ENCODE measurements at regions not wholly inside any gene's neighbourhood (a gene's known extent, or its start where the extent isn't known, plus 50 kb on each side); places are given as distances from the start of the nearest gene placed in this dataset.
"Not testable (repeated sequence)": the region's sequence is repeated elsewhere in the genome, so short reads cannot be mapped to it uniquely, and the experiment has no call there.

- no peak for DNase-seq (ENCODE audit: low spot score)
- no peak overlapping the region for H3K27ac Mint-ChIP-seq (ENCODE audit: unreplicated experiment)
- H3K27me3 Mint-ChIP-seq (ENCODE audit: low read depth): no peaks in the 10 kb centered on the region
- no peak for TF ChIP-seq CTCF (IDR thresholded peaks at IDR 0.05)
- H3K4me3 Mint-ChIP-seq (ENCODE audit: unreplicated experiment): no peak overlapping the region
- H3K9me3 Mint-ChIP-seq (ENCODE audit: low read depth): peaks cover 12% of the 10 kb centered on the region
- no peaks in the 10 kb centered on the region for H3K36me3 Mint-ChIP-seq (ENCODE audit: low read depth)
- H3K4me1 Mint-ChIP-seq (ENCODE audit: low read depth): no peaks in the 10 kb centered on the region
These were observed 445.1 kb downstream of the DOK5 start for GRCh38 chr20:54920491-54920890.

GRCh38 chr20:54918993-54919392 lies 443.6 kb downstream of the DOK5 start:
- peaks cover 11% of the 10 kb centered on the region for H3K9me3 Mint-ChIP-seq (ENCODE audit: low read depth)
- not testable (repeated sequence) for H3K27ac Mint-ChIP-seq (ENCODE audit: unreplicated experiment); H3K36me3 Mint-ChIP-seq (ENCODE audit: low read depth); DNase-seq (ENCODE audit: low spot score); H3K4me1 Mint-ChIP-seq (ENCODE audit: low read depth); H3K4me3 Mint-ChIP-seq (ENCODE audit: unreplicated experiment); H3K27me3 Mint-ChIP-seq (ENCODE audit: low read depth)

- DNase-seq (ENCODE audit: low spot score): no peak
- Mint-ChIP-seq H3K9me3 (ENCODE audit: low read depth) (peaks cover 23% of the 10 kb centered on the region), H3K27me3 (ENCODE audit: low read depth) (no peaks in the 10 kb centered on the region), H3K4me1 (ENCODE audit: low read depth) (no peaks in the 10 kb centered on the region), H3K4me3 (ENCODE audit: unreplicated experiment) (no peak overlapping the region), H3K36me3 (ENCODE audit: low read depth) (no peaks in the 10 kb centered on the region), H3K27ac (ENCODE audit: unreplicated experiment) (no peak overlapping the region)
- no peak for TF ChIP-seq CTCF (IDR thresholded peaks at IDR 0.05)
These were observed 439.6 kb downstream of the DOK5 start for GRCh38 chr20:54914995-54915394.

- Mint-ChIP-seq H3K27me3 (ENCODE audit: low read depth) (no peaks in the 10 kb centered on the region), H3K36me3 (ENCODE audit: low read depth) (no peaks in the 10 kb centered on the region), H3K4me3 (ENCODE audit: unreplicated experiment) (no peak overlapping the region), H3K9me3 (ENCODE audit: low read depth) (peaks cover 42% of the 10 kb centered on the region), H3K27ac (ENCODE audit: unreplicated experiment) (no peak overlapping the region), H3K4me1 (ENCODE audit: low read depth) (no peaks in the 10 kb centered on the region)
- DNase-seq (ENCODE audit: low spot score): no peak
- no peak for TF ChIP-seq CTCF (IDR thresholded peaks at IDR 0.05)
These were observed 434.3 kb downstream of the DOK5 start for GRCh38 chr20:54909702-54910101.

- H3K4me1 Mint-ChIP-seq (ENCODE audit: low read depth); H3K27ac Mint-ChIP-seq (ENCODE audit: unreplicated experiment); H3K36me3 Mint-ChIP-seq (ENCODE audit: low read depth); H3K4me3 Mint-ChIP-seq (ENCODE audit: unreplicated experiment); DNase-seq (ENCODE audit: low spot score); H3K27me3 Mint-ChIP-seq (ENCODE audit: low read depth): not testable (repeated sequence)
- peaks cover 48% of the 10 kb centered on the region for H3K9me3 Mint-ChIP-seq (ENCODE audit: low read depth)
These were observed 430.7 kb downstream of the DOK5 start for GRCh38 chr20:54906134-54906533.

GRCh38 chr20:54897787-54898186 lies 422.4 kb downstream of the DOK5 start:
- no peak overlapping the region for H3K4me3 Mint-ChIP-seq (ENCODE audit: unreplicated experiment)
- H3K4me1 Mint-ChIP-seq (ENCODE audit: low read depth): no peaks in the 10 kb centered on the region
- H3K27ac Mint-ChIP-seq (ENCODE audit: unreplicated experiment): no peak overlapping the region
- H3K9me3 Mint-ChIP-seq (ENCODE audit: low read depth): peaks cover 51% of the 10 kb centered on the region
- no peak for DNase-seq (ENCODE audit: low spot score)
- TF ChIP-seq CTCF (IDR thresholded peaks at IDR 0.05): no peak
- no peaks in the 10 kb centered on the region for H3K27me3 Mint-ChIP-seq (ENCODE audit: low read depth)
- no peaks in the 10 kb centered on the region for H3K36me3 Mint-ChIP-seq (ENCODE audit: low read depth)

Measured in chondrocyte (in vitro differentiated cells).